Fibroblast of skin of abdomen (primary cell): ENCODE measurements at regions not wholly inside any gene's neighbourhood (a gene's known extent, or its start where the extent isn't known, plus 50 kb on each side); places are given as distances from the start of the nearest gene placed in this dataset.

Experiments
- DNase-seq: peaks from one replicate; pipeline ENCODE4 v3.0.0-alpha.2; 2013

- DNase-seq, result no peak
These were observed 410.8 kb downstream of the DMAC1 start for GRCh38 chr9:7388755-7389154.

- no peak for DNase-seq
These were observed 411.7 kb downstream of the DMAC1 start for GRCh38 chr9:7387840-7388239.

GRCh38 chr9:7382304-7382703 lies 417.3 kb downstream of the DMAC1 start:
- no peak for DNase-seq

GRCh38 chr9:7377489-7377888 lies 422.1 kb downstream of the DMAC1 start:
- no peak for DNase-seq

- peak; percentile 41 for DNase-seq
These were observed 422.7 kb downstream of the DMAC1 start for GRCh38 chr9:7376833-7377232.

GRCh38 chr9:7376213-7376612 lies 423.4 kb downstream of the DMAC1 start:
- DNase-seq, result no peak

- no peak for DNase-seq
These were observed 424.5 kb downstream of the DMAC1 start for GRCh38 chr9:7375013-7375511.

- no peak for DNase-seq
These were observed 428.6 kb downstream of the DMAC1 start for GRCh38 chr9:7370988-7371387.

GRCh38 chr9:7370381-7370780 lies 429.2 kb downstream of the DMAC1 start:
- DNase-seq, result no peak

- no peak for DNase-seq
These were observed 430.2 kb downstream of the DMAC1 start for GRCh38 chr9:7369384-7369821.

- DNase-seq, result peak; percentile 94
These were observed 430.9 kb downstream of the DMAC1 start for GRCh38 chr9:7368410-7369292.

GRCh38 chr9:7367726-7368125 lies 431.9 kb downstream of the DMAC1 start:
- no peak for DNase-seq

GRCh38 chr9:7366121-7366520 lies 433.5 kb downstream of the DMAC1 start:
- peak; percentile 87 for DNase-seq

GRCh38 chr9:7363777-7364477 lies 435.7 kb downstream of the DMAC1 start:
- no peak for DNase-seq

GRCh38 chr9:7360513-7360912 lies 439.1 kb downstream of the DMAC1 start:
- no peak for DNase-seq

- DNase-seq, result no peak
These were observed 440.7 kb downstream of the DMAC1 start for GRCh38 chr9:7358876-7359275.

- DNase-seq, result no peak
These were observed 444.9 kb downstream of the DMAC1 start for GRCh38 chr9:7354704-7355103.

GRCh38 chr9:7348692-7349091 lies 450.9 kb downstream of the DMAC1 start:
- no peak for DNase-seq

GRCh38 chr9:7347556-7347955 lies 452.0 kb downstream of the DMAC1 start:
- no peak for DNase-seq

- DNase-seq, result no peak
These were observed 453.4 kb downstream of the DMAC1 start for GRCh38 chr9:7346144-7346543.

GRCh38 chr9:7342736-7343135 lies 456.8 kb downstream of the DMAC1 start:
- no peak for DNase-seq

- no peak for DNase-seq
These were observed 457.3 kb downstream of the DMAC1 start for GRCh38 chr9:7342229-7342628.

- DNase-seq, result no peak
These were observed 458.0 kb downstream of the DMAC1 start for GRCh38 chr9:7341571-7341970.

GRCh38 chr9:7340451-7340850 lies 459.1 kb downstream of the DMAC1 start:
- DNase-seq, result no peak
